Stimulated activated CD4-positive, alpha-beta T cell treated with anti-CD3 and anti-CD28 coated beads, Interleukin-1b, Interleukin-23, amount 100 ng/mL, for 4 hours (primary cell): ENCODE measurements at regions not wholly inside any gene's neighbourhood (a gene's known extent, or its start where the extent isn't known, plus 50 kb on each side); places are given as distances from the start of the nearest gene placed in this dataset.

ENCODE experiments used
- DNase-seq, 2 donors: peaks; one replicate each; pipeline ENCODE4 v3.0.0-alpha.2; 2020; ENCODE audit warnings: low read depth in 2 of 2

GRCh38 chr15:39301589-39301999 is 279.3 kb upstream of the THBS1 start:
- DNase-seq = no peak

- DNase-seq = no peak
Measured at GRCh38 chr15:39302936-39303335, 277.9 kb upstream of the THBS1 start.

- no peak for DNase-seq
Measured at GRCh38 chr15:39304201-39304841, 276.6 kb upstream of the THBS1 start.

GRCh38 chr15:39304931-39305728 is 275.7 kb upstream of the THBS1 start:
- no peak for DNase-seq

GRCh38 chr15:39310633-39311032 is 270.2 kb upstream of the THBS1 start:
- no peak for DNase-seq

GRCh38 chr15:39312984-39313383 is 267.9 kb upstream of the THBS1 start:
- no peak for DNase-seq

- DNase-seq = no peak
Measured at GRCh38 chr15:39313467-39313866, 267.4 kb upstream of the THBS1 start.

GRCh38 chr15:39313881-39314280 is 267.0 kb upstream of the THBS1 start:
- DNase-seq = no peak

GRCh38 chr15:39315206-39315850 is 265.6 kb upstream of the THBS1 start:
- no peak for DNase-seq

- DNase-seq = no peak
Measured at GRCh38 chr15:39317225-39317624, 263.7 kb upstream of the THBS1 start.

GRCh38 chr15:39318231-39318630 is 262.6 kb upstream of the THBS1 start:
- DNase-seq = no peak

- DNase-seq = no peak
Measured at GRCh38 chr15:39320355-39320754, 260.5 kb upstream of the THBS1 start.

- no peak for DNase-seq
Measured at GRCh38 chr15:39320886-39321285, 260.0 kb upstream of the THBS1 start.

- DNase-seq = no peak
Measured at GRCh38 chr15:39321977-39322376, 258.9 kb upstream of the THBS1 start.

GRCh38 chr15:39323157-39323556 is 257.7 kb upstream of the THBS1 start:
- DNase-seq = no peak

GRCh38 chr15:39323706-39324105 is 257.2 kb upstream of the THBS1 start:
- no peak for DNase-seq

GRCh38 chr15:39326306-39326975 is 254.4 kb upstream of the THBS1 start:
- no peak for DNase-seq

- DNase-seq = no peak
Measured at GRCh38 chr15:39327005-39327730, 253.7 kb upstream of the THBS1 start.

GRCh38 chr15:39330061-39330460 is 250.8 kb upstream of the THBS1 start:
- no peak for DNase-seq

GRCh38 chr15:39331584-39331983 is 249.3 kb upstream of the THBS1 start:
- DNase-seq = no peak

GRCh38 chr15:39332846-39333245 is 248.0 kb upstream of the THBS1 start:
- DNase-seq = no peak

GRCh38 chr15:39333393-39333792 is 247.5 kb upstream of the THBS1 start:
- no peak for DNase-seq
